ENCODE measurements at regions not wholly inside any gene's neighbourhood (a gene's known extent, or its start where the extent isn't known, plus 50 kb on each side); places are given as distances from the start of the nearest gene placed in this dataset.

DNA sequence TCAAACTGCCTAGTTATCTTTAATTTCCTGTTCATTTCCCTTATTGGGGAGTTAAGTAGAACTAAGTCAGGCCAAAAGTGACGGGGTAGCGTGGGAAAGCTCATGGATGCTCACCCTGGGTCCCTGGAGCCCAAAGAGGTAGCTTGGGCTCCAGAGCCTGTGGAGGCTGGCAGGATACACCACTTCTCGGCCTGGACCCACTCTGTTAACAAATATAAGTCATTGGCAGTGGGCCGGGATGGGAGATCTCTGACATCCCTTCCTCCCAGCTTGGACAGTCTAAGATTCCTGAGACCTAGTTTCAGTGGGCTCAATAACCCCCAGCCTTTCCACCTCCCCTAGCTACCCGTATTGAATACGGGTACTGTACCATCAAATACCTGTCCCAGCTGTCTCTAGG, 106.1 kb downstream of the EFNB1 start:
- no peak for DNase-seq
- Mint-ChIP-seq H3K27me3 (ENCODE audit: low read depth) (peaks cover 13% of the 10 kb centered on the region), H3K4me3 (no peak overlapping the region), H3K4me1 (ENCODE audit: low read depth) (no peaks in the 10 kb centered on the region), H3K36me3 (ENCODE audit: insufficient read depth in 2 of 2) (no peaks in the 10 kb centered on the region), H3K27ac (no peak overlapping the region), H3K9me3 (no peaks in the 10 kb centered on the region)
- ATAC-seq (replicated peaks in 1 of 2) = no peak

DNA sequence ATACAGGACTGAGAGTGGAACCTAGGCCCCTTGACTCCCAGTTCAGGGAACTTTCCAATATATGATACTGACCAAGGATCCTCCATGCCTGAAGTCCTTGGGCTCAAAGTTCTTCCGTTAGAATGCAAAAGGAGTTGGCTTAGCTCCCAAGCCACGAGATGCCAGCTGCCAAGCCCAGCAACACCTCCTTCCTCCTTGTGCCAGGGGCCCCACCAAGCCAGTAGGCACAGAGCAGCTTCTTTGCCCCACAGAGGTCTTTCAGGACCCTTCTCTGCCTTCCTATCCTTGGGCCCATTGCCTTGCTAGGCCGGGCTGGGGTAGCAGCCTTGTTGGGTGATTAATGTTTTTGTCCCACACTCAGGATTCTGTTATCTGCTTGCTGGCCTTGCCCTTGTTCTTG, 105.6 kb downstream of the EFNB1 start:
- Mint-ChIP-seq H3K4me3 (no peak overlapping the region), H3K27ac (no peak overlapping the region), H3K36me3 (ENCODE audit: insufficient read depth in 2 of 2) (no peaks in the 10 kb centered on the region), H3K9me3 (no peaks in the 10 kb centered on the region), H3K4me1 (ENCODE audit: low read depth) (no peaks in the 10 kb centered on the region), H3K27me3 (ENCODE audit: low read depth) (peaks cover 13% of the 10 kb centered on the region)
- DNase-seq (no peak), ATAC-seq (replicated peaks in 1 of 2) (no peak)

DNA sequence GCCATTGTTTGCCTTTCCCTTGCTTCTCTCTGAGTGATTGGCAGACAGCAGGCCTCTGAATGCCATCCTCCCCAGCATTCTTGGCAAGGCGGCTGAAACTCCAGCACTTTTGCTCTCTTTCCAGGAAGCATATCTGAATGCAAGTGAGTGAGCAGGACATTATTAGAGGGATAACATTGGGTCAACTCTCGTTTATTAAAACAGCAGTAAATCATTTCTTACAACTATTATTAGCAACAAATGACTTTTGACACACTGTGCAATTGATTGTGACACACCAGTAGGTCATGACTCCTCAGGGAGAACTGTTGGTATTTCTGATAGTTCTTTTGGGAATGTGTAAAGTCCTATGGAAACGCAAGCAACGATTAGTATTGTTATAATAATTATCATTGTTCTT, 103.8 kb downstream of the EFNB1 start:
- Mint-ChIP-seq H3K36me3 (ENCODE audit: insufficient read depth in 2 of 2) (no peaks in the 10 kb centered on the region), H3K27me3 (ENCODE audit: low read depth) (peaks cover 13% of the 10 kb centered on the region), H3K9me3 (no peaks in the 10 kb centered on the region), H3K4me1 (ENCODE audit: low read depth) (no peaks in the 10 kb centered on the region), H3K27ac (no peak overlapping the region), H3K4me3 (no peak overlapping the region)
- DNase-seq = no peak
- no peak for ATAC-seq (replicated peaks in 1 of 2)

DNA sequence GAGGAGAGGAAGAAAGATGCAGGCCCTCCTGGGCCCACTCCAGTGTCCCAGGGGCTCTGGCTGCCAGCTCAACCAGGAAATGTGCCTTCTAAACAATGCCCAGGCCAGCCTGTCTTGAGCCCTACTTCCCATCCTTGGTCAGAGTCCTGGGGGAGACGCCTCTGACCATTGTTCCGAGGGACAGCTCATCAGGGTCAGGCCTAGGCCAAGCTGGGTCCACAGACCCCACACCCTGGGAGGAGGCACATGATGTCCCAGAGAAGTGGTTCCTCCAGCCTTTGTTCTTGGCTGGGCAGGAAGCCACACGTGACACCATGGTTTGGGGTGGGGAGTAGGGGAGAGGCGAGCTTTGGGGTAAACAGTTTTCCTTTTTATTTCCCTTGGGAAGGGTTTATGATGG, 102.5 kb downstream of the EFNB1 start:
- no peaks in the 10 kb centered on the region for H3K9me3 Mint-ChIP-seq
- no peak for ATAC-seq (replicated peaks in 1 of 2)
- H3K27ac Mint-ChIP-seq = no peak overlapping the region

DNA sequence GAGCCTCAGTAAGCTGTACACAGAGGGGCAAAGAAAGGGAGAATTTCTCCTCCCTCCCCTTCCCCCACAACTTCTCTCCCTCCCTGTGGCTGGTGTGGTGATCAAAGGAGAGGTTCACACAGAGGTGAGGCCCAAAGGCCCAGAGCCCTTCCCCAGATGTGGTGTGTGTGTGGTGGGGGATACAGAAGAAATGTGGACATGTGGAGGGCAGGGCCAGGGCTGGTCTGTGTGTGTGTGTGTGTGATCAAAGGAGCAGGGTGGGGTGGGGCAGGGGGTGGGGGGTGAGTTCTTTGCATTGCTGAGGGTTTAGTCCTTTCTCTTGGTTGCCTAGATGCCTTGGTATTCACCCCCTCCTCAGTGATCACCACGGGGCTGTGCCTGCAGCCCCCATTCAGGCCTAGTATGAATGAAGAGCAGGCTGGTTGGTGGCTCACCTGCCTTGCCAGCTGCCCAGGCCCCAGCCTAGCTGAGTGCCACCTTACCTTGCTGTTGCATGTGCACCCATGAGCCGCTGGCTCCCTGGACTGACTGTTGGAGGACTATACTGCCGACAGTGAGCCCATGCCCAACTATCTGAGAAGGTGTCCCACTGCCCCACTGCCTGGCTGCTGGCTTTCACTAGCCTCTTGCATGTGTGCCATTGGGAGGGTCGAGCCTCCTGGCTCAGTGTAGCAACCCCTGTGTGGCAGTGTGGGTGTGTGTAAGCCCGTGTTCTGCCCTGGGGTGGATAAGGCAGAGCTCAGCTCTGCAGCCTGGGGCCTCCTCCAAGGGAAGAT, 101.9 kb downstream of the EFNB1 start:
- ATAC-seq (replicated peaks in 1 of 2) (no peak), DNase-seq (no peak)
- Mint-ChIP-seq H3K36me3 (ENCODE audit: insufficient read depth in 2 of 2) (no peaks in the 10 kb centered on the region), H3K9me3 (no peaks in the 10 kb centered on the region), H3K27ac (no peak overlapping the region), H3K27me3 (ENCODE audit: low read depth) (peaks cover 6% of the 10 kb centered on the region), H3K4me3 (no peak overlapping the region), H3K4me1 (ENCODE audit: low read depth) (no peaks in the 10 kb centered on the region)

More for the DNA sequence above, 102.5 kb downstream of the EFNB1 start:
- H3K4me3 Mint-ChIP-seq = no peak overlapping the region
- H3K27me3 Mint-ChIP-seq (ENCODE audit: low read depth) = peaks cover 11% of the 10 kb centered on the region
- no peak for DNase-seq
- no peaks in the 10 kb centered on the region for H3K36me3 Mint-ChIP-seq (ENCODE audit: insufficient read depth in 2 of 2)
- H3K4me1 Mint-ChIP-seq (ENCODE audit: low read depth) = no peaks in the 10 kb centered on the region

DNA sequence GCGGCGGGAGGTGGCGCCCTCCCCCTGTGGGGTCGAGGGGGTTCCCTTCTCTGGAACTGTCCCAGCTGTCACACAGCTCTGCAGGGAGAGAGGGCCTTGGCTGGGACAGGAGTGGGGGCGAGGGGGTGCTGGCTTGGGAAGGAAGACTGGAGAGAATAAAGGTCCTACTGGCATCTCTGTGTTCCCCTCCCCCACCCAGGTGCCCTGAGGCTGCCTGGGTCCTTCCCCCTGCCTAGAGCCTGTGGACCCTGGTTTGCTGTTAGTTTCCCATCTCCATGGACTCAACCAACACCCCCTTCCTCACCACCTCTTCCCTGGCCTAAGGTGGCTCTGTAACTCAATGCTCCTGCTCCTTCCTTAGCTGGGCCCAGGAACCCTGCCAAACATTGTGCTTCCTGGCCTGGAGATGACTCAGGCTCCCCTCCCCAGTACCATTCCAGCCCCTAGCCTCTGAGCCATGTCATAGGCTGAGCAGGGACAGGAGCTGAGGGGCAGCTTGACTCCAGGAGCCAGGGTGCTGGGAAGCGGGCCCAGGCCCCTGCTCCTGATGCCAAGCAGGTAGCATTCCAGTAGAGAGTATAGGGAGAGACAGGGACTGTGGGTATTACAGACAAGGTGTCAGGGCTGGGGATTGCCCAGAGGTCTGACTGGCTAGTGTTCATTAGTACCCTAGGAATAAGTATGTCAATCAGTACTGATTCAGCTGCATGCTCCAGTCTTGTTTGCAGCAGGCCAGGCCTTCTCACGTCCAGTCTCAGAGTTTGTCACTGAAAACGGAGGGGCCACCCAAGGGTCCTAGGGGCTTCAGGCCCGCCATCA, 100.7 kb downstream of the EFNB1 start:
- Mint-ChIP-seq H3K36me3 (ENCODE audit: insufficient read depth in 2 of 2) (no peaks in the 10 kb centered on the region), H3K27ac (no peak overlapping the region), H3K4me1 (ENCODE audit: low read depth) (no peaks in the 10 kb centered on the region), H3K9me3 (no peaks in the 10 kb centered on the region), H3K4me3 (no peak overlapping the region), H3K27me3 (ENCODE audit: low read depth) (no peaks in the 10 kb centered on the region)
- DNase-seq (no peak), ATAC-seq (replicated peaks in 1 of 2) (no peak)

DNA sequence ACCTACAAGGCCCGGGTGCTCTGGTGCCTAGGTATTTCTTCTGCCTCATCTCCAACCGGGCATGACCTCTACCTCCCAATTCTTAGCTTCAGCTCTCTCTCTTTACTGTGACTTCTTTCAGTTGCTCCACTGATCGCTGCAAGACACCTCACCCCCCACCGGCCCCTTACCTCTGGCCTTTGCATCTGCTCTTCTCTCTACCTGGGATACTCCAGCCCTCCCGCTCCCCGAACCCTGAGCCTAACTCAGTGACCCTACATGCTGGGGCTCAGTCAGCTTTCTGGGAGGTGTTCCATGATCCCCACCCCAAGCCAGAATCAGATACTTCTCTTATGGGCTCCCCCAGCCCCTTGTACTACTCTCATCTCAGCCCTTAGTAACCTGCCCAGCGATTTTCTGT, 99.6 kb downstream of the EFNB1 start:
- Mint-ChIP-seq H3K27me3 (ENCODE audit: low read depth) (peaks cover 9% of the 10 kb centered on the region), H3K36me3 (ENCODE audit: insufficient read depth in 2 of 2) (no peaks in the 10 kb centered on the region), H3K4me1 (ENCODE audit: low read depth) (no peaks in the 10 kb centered on the region), H3K9me3 (no peaks in the 10 kb centered on the region), H3K4me3 (no peak overlapping the region), H3K27ac (no peak overlapping the region)
- DNase-seq = no peak
- no peak for ATAC-seq (replicated peaks in 1 of 2)

DNA sequence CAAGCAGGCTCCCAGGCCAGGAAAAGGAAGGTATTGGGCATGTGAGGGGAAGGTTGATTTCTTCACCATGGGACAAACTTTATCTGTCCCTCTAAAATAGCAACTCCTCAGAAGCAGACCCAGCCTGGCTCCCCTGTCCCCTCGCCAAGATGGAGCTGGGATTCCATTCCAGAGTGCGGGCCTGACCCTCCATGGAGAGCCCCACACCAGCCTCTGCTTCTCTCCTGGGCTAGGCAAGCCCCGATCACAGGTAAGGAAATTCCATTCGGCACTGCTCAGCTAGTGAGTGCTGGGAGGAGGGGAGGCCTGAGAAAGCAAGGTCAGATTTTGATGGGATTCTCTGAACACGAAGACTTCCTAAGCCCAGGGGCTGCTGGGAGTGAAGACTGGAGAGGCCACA, 98.4 kb downstream of the EFNB1 start:
- H3K9me3 Mint-ChIP-seq = no peaks in the 10 kb centered on the region
- H3K36me3 Mint-ChIP-seq (ENCODE audit: insufficient read depth in 2 of 2) = no peaks in the 10 kb centered on the region
- ATAC-seq (replicated peaks in 1 of 2) (no peak), DNase-seq (no peak)
- H3K4me3 Mint-ChIP-seq = no peak overlapping the region
- H3K4me1 Mint-ChIP-seq (ENCODE audit: low read depth) = no peaks in the 10 kb centered on the region
- peaks cover 9% of the 10 kb centered on the region for H3K27me3 Mint-ChIP-seq (ENCODE audit: low read depth)
- H3K27ac Mint-ChIP-seq = no peak overlapping the region

DNA sequence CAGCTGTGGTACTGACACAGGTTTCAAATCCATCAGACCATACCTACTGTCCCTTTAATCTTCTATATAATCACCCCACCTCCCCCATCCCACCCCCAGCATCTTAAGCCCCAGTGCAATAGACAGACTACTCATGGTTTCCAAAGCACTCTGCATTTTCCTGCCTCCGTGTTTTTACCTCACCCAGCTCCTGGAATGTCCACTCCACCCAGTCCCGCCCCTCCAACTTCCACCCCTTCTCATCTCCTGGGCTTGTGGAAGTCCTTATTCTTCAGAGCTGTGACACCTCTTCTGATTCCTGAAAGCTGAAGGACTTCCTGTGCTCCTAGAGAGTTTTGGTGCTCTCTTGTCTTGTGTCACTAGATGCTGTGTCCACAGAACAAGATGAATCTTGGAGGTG, 94.3 kb downstream of the EFNB1 start:
- DNase-seq (no peak), ATAC-seq (replicated peaks in 1 of 2) (no peak)
- Mint-ChIP-seq H3K27me3 (ENCODE audit: low read depth) (peaks cover 9% of the 10 kb centered on the region), H3K4me3 (no peak overlapping the region), H3K36me3 (ENCODE audit: insufficient read depth in 2 of 2) (no peaks in the 10 kb centered on the region), H3K4me1 (ENCODE audit: low read depth) (no peaks in the 10 kb centered on the region), H3K9me3 (no peaks in the 10 kb centered on the region), H3K27ac (no peak overlapping the region)

DNA sequence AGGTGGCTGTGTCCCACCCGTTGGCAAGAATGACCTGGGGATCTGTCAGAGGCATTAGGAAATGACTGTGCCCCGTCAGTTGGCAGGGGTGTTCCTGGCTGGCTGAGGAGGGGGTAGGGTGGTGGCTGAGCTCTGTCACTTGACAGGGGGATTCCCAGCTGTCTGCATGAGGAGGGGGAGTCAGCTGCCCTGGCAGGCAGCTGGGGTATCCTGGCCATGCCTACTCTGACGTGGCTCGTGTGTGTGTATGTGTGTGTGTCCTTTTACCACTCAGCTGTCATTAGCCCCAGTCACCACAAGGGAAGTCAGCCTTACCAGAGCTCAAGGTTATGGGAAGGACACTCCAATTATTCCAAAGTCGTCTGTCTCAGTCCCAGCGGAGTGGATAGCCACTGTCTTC, 93.2 kb downstream of the EFNB1 start:
- no peak overlapping the region for H3K4me3 Mint-ChIP-seq
- ATAC-seq (replicated peaks in 1 of 2) (no peak), DNase-seq (no peak)
- H3K4me1 Mint-ChIP-seq (ENCODE audit: low read depth) = no peaks in the 10 kb centered on the region
- no peaks in the 10 kb centered on the region for H3K36me3 Mint-ChIP-seq (ENCODE audit: insufficient read depth in 2 of 2)
- peaks cover 9% of the 10 kb centered on the region for H3K27me3 Mint-ChIP-seq (ENCODE audit: low read depth)
- H3K9me3 Mint-ChIP-seq = no peaks in the 10 kb centered on the region
- H3K27ac Mint-ChIP-seq = no peak overlapping the region

DNA sequence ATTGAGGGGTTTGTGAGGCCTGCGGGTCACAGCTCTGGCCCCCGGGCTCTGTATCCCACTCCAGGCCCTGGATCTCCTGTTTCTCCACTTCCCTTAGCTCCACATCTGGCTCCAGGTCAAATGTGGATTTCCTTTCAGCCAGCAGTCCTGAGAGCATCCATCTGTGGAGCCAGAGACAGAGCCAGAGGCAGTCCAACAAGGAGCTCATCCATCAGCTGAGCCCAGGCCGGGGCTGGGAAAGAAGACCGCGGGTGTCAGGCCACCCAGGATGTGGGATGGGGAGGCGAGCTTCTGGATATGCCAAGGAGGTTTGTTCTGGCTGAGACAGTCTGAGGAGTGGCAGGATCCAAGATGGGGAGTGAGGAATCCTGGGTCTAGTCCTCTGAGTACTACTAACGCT, 91.7 kb downstream of the EFNB1 start:
- no peaks in the 10 kb centered on the region for H3K36me3 Mint-ChIP-seq (ENCODE audit: insufficient read depth in 2 of 2)
- no peaks in the 10 kb centered on the region for H3K4me1 Mint-ChIP-seq (ENCODE audit: low read depth)
- DNase-seq (no peak), ATAC-seq (replicated peaks in 1 of 2) (no peak)
- H3K4me3 Mint-ChIP-seq = no peak overlapping the region
- peaks cover 9% of the 10 kb centered on the region for H3K27me3 Mint-ChIP-seq (ENCODE audit: low read depth)
- no peak overlapping the region for H3K27ac Mint-ChIP-seq
- H3K9me3 Mint-ChIP-seq = no peaks in the 10 kb centered on the region

DNA sequence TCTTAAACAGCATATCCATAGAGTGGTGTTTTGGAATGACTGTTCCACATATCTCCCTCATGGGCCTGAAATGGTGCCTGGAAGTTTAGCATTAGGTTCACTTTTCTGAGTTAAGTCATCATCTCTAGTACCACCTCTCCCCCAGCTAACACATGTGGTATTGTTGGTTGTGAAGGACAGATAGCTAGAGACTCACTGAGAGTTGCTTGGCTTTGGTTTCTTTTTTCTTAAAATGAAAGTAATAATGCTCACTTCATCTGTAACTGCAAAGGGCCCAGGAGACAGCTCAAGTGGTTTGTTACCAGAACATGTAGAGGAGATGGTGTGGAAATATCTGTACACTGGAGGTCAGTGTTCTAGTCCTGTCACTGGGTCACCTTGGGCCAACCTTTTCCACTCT, 90.9 kb downstream of the EFNB1 start:
- no peaks in the 10 kb centered on the region for H3K4me1 Mint-ChIP-seq (ENCODE audit: low read depth)

DNA sequence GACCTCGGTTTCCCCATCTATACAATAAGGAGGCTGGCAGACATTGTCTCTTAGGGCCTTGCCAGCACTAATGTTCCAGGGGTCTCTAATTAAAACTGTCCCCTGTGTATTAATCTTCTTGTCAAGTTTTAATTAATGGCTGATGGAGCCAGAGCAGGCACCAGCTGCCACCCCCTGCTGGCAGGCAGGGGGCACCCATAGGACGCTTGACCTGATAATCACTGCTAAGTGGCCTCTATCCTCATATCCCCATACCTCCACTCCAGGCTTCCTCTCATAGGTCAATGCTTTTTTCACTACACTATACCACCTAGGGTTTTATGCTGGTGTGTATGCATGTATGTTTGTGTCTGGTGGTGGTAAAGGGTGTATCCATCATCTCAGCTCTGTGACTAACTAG, 89.4 kb downstream of the EFNB1 start:
- Mint-ChIP-seq H3K27me3 (ENCODE audit: low read depth) (peaks cover 7% of the 10 kb centered on the region), H3K9me3 (no peaks in the 10 kb centered on the region), H3K27ac (no peak overlapping the region), H3K4me1 (ENCODE audit: low read depth) (no peaks in the 10 kb centered on the region), H3K4me3 (no peak overlapping the region), H3K36me3 (ENCODE audit: insufficient read depth in 2 of 2) (no peaks in the 10 kb centered on the region)
- ATAC-seq (replicated peaks in 1 of 2) (no peak), DNase-seq (no peak)

More for the DNA sequence above, 90.9 kb downstream of the EFNB1 start:
- DNase-seq (no peak), ATAC-seq (replicated peaks in 1 of 2) (no peak)
- H3K4me3 Mint-ChIP-seq = no peak overlapping the region
- H3K27ac Mint-ChIP-seq = no peak overlapping the region
- H3K9me3 Mint-ChIP-seq = no peaks in the 10 kb centered on the region
- peaks cover 9% of the 10 kb centered on the region for H3K27me3 Mint-ChIP-seq (ENCODE audit: low read depth)
- no peaks in the 10 kb centered on the region for H3K36me3 Mint-ChIP-seq (ENCODE audit: insufficient read depth in 2 of 2)

DNA sequence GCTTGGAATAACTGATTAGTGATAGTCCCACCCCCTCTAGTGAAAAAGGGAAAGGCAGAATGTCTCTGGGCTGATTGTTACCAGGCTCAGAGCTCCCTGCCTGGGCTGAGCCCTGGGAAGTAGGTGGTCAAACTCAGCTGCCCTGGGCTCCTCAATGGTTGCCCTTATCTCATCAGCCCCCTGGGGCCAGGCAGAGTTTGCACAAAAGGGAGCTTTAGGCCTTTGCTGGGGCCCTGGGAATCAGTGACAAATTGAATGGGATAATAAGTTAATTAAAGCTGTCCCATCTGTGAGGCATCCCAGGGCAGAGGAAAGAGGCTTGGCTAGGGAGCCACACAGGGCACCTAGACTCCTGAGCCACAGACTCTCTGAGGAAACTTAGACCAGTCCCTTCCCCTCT, 89.0 kb downstream of the EFNB1 start:
- Mint-ChIP-seq H3K9me3 (no peaks in the 10 kb centered on the region), H3K27me3 (ENCODE audit: low read depth) (peaks cover 11% of the 10 kb centered on the region), H3K4me1 (ENCODE audit: low read depth) (no peaks in the 10 kb centered on the region), H3K27ac (no peak overlapping the region), H3K36me3 (ENCODE audit: insufficient read depth in 2 of 2) (no peaks in the 10 kb centered on the region), H3K4me3 (no peak overlapping the region)
- no peak for DNase-seq
- no peak for ATAC-seq (replicated peaks in 1 of 2)

Data from activated T-cell treated with anti-CD3 and anti-CD28 coated beads, Interleukin-2, amount 50 U/mL, for 72 hours (primary cell).